IMR-90 (cell line): ENCODE measurements at regions not wholly inside any gene's neighbourhood (a gene's known extent, or its start where the extent isn't known, plus 50 kb on each side); places are given as distances from the start of the nearest gene placed in this dataset.

Source experiments
- ATAC-seq: fragments of 200-7000 bp; cut with Tn5 transposase; 2 replicates; pipeline ENCODE4 v1.9.1; 2020; ENCODE audit warnings: low read depth, mild to moderate bottlenecking, moderate library complexity
- BruUV-seq: library from RNA; stranded (reverse); fragments of 400-500 nt; replicated peaks from 2 replicates; lab custom pipeline; 2021; lab: Mats Ljungman, UMichigan
- CTCF ChIA-PET: fragments of 300-600 bp; formaldehyde crosslinking; extraction: SDS; loops from one replicate; lab custom pipeline; 2021; ENCODE audit warnings: antibody characterized with exemption; lab: Yijun Ruan, JAX
- POLR2A ChIA-PET: fragments of 300-600 bp; sonication (Branson Sonifier 250); formaldehyde crosslinking; loops from one replicate; lab custom pipeline; 2022; ENCODE audit warnings: antibody characterized with exemption; ENCODE audit not compliant: unreplicated experiment; lab: Charles Lee
- DNase-seq: peaks from one replicate; pipeline ENCODE4 v3.0.0; 2013
- H2AFZ ChIP-seq: replicated peaks from 2 replicates; pipeline ENCODE3; 2013; ENCODE audit warnings: low read length, mild to moderate bottlenecking; ENCODE audit not compliant: poor library complexity
- H2AK5ac ChIP-seq: 2 replicates; pipeline ENCODE4 v1.6.1; 2013; ENCODE audit warnings: low read depth, low read length, inconsistent platforms
- H2AK9ac ChIP-seq: replicated peaks from 2 replicates; pipeline ENCODE3; 2013; ENCODE audit warnings: mild to moderate bottlenecking, low read depth, low read length, moderate library complexity; ENCODE audit not compliant: poor library complexity
- H2BK120ac ChIP-seq: 2 replicates; pipeline ENCODE4 v1.6.1; 2013; ENCODE audit warnings: low read depth, low read length, inconsistent platforms
- H2BK15ac ChIP-seq: 3 replicates; pipeline ENCODE4 v1.6.1; 2013; ENCODE audit warnings: low read depth, low read length, inconsistent platforms
- H2BK20ac ChIP-seq: 2 replicates; pipeline ENCODE4 v1.6.1; 2013; ENCODE audit warnings: low read depth, mild to moderate bottlenecking, inconsistent platforms, low read length, moderate library complexity
- H2BK5ac ChIP-seq: 2 replicates; pipeline ENCODE4 v1.6.1; 2013; ENCODE audit warnings: mild to moderate bottlenecking, low read depth, low read length, inconsistent platforms; ENCODE audit not compliant: poor library complexity, severe bottlenecking
- H3K14ac ChIP-seq: replicated peaks from 2 replicates; pipeline ENCODE4 v1.6.1; 2013; ENCODE audit warnings: low read depth, low read length, inconsistent platforms
- H3K18ac ChIP-seq: 2 replicates; pipeline ENCODE4 v1.6.1; 2013; ENCODE audit warnings: low read depth, low read length, control low read depth
- H3K23ac ChIP-seq: 2 replicates; pipeline ENCODE4 v1.6.1; 2013; ENCODE audit warnings: low read depth, low read length, inconsistent platforms
- H3K27ac ChIP-seq: 2 replicates; pipeline ENCODE4 v1.5.1; 2013; ENCODE audit warnings: mild to moderate bottlenecking, control low read depth, low read length; ENCODE audit not compliant: insufficient read depth
- H3K27me3 ChIP-seq: 2 replicates; pipeline ENCODE4 v1.6.1; 2013; ENCODE audit warnings: low read length; ENCODE audit not compliant: control insufficient read depth, insufficient read depth
- H3K36me3 ChIP-seq: 2 replicates; pipeline ENCODE4 v1.6.1; 2013; ENCODE audit warnings: low read length, mixed read lengths; ENCODE audit not compliant: control insufficient read depth, insufficient read depth
- H3K4ac ChIP-seq: 2 replicates; pipeline ENCODE4 v1.6.1; 2013; ENCODE audit warnings: low read depth, low read length, inconsistent platforms
- H3K4me1 ChIP-seq: 2 replicates; pipeline ENCODE4 v1.6.1; 2013; ENCODE audit warnings: low read length, mixed read lengths; ENCODE audit not compliant: control insufficient read depth, insufficient read depth
- H3K4me2 ChIP-seq: 2 replicates; pipeline ENCODE4 v1.6.1; 2013; ENCODE audit warnings: low read depth, mild to moderate bottlenecking, control low read depth, low read length, moderate library complexity
- H3K4me3 ChIP-seq: 2 replicates; pipeline ENCODE4 v1.5.1; 2013; ENCODE audit warnings: low read depth, mild to moderate bottlenecking, control low read depth, low read length, moderate library complexity; ENCODE audit not compliant: insufficient read depth
- H3K56ac ChIP-seq: 2 replicates; pipeline ENCODE4 v1.6.1; 2013; ENCODE audit warnings: low read length, inconsistent platforms; ENCODE audit not compliant: insufficient read depth; ENCODE audit errors: extremely low read depth
- H3K79me1 ChIP-seq, 2 experiments: 2 replicates each; pipeline ENCODE4 v1.6.1; 2013; ENCODE audit warnings: low read length in 2 of 2, inconsistent platforms in 1 of 2, low read depth in 1 of 2
- H3K9ac ChIP-seq: 2 replicates; pipeline ENCODE4 v1.6.1; 2013; ENCODE audit warnings: low read depth, low read length, control low read depth
- H3K9me1 ChIP-seq: 2 replicates; pipeline ENCODE4 v1.6.1; 2013; ENCODE audit warnings: low read length, inconsistent platforms; ENCODE audit not compliant: insufficient read depth
- H3K9me3 ChIP-seq: 2 replicates; pipeline ENCODE4 v1.6.1; 2013; ENCODE audit warnings: low read length; ENCODE audit not compliant: control insufficient read depth, insufficient read depth
- H4K20me1 ChIP-seq: 2 replicates; pipeline ENCODE4 v1.6.1; 2013; ENCODE audit warnings: low read length, inconsistent platforms; ENCODE audit not compliant: insufficient read depth
- H4K5ac ChIP-seq: 2 replicates; pipeline ENCODE4 v1.6.1; 2013; ENCODE audit warnings: mild to moderate bottlenecking, low read depth, low read length, control low read depth
- H4K8ac ChIP-seq, 2 experiments: 2 replicates each; pipeline ENCODE4 v1.6.1; 2013; ENCODE audit warnings: low read depth in 2 of 2, low read length in 2 of 2, control low read depth in 1 of 2, inconsistent platforms in 1 of 2
- H4K91ac ChIP-seq: 2 replicates; pipeline ENCODE4 v1.6.1; 2013; ENCODE audit warnings: low read depth, low read length, inconsistent platforms; ENCODE audit not compliant: insufficient read depth
- BHLHE40 ChIP-seq: fragments of 150-350 bp; IDR thresholded peaks from 2 replicates; pipeline ENCODE4 v1.6.1; 2016; ENCODE audit warnings: mild to moderate bottlenecking, low read depth, low read length
- CHD1 ChIP-seq: IDR thresholded peaks from 2 replicates; pipeline ENCODE4 v1.6.1; 2012; ENCODE audit warnings: low read depth, low read length, improper control_type of control experiment
- ELK1 ChIP-seq: fragments of 150-350 bp; IDR thresholded peaks from 2 replicates; pipeline ENCODE4 v1.6.1; 2016; ENCODE audit warnings: low read depth, mild to moderate bottlenecking, low read length, moderate library complexity, borderline replicate concordance
- MAFK ChIP-seq: IDR thresholded peaks from 2 replicates; pipeline ENCODE4 v1.6.1; 2012; ENCODE audit warnings: low read depth, low read length, improper control_type of control experiment
- MAZ ChIP-seq: IDR thresholded peaks from 2 replicates; pipeline ENCODE4 v1.6.1; 2012; ENCODE audit warnings: low read depth, mild to moderate bottlenecking, low read length, improper control_type of control experiment, moderate library complexity, borderline replicate concordance
- NFE2L2 ChIP-seq: fragments of 150-350 bp; IDR thresholded peaks from 2 replicates; pipeline ENCODE4 v1.6.1; 2016; ENCODE audit warnings: low read depth, mild to moderate bottlenecking, low read length
- POLR2A ChIP-seq: IDR thresholded peaks from 2 replicates; pipeline ENCODE4 v1.6.1; 2012; ENCODE audit warnings: mild to moderate bottlenecking, low read depth, low read length
- RAD21 ChIP-seq: IDR thresholded peaks from 2 replicates; pipeline ENCODE4 v1.6.1; 2012; ENCODE audit warnings: low read length, improper control_type of control experiment
- RCOR1 ChIP-seq: IDR thresholded peaks from 2 replicates; pipeline ENCODE4 v1.6.1; 2012; ENCODE audit warnings: mild to moderate bottlenecking, low read length, improper control_type of control experiment; ENCODE audit not compliant: insufficient replicate concordance
- RFX5 ChIP-seq: IDR thresholded peaks from 2 replicates; pipeline ENCODE4 v1.8.0; 2012; ENCODE audit warnings: low read depth, mild to moderate bottlenecking, low read length, moderate library complexity
- SMC3 ChIP-seq: fragments of 150-350 bp; IDR thresholded peaks from 2 replicates; pipeline ENCODE4 v1.6.1; 2016; ENCODE audit warnings: low read depth, mild to moderate bottlenecking, antibody characterized with exemption, low read length, moderate library complexity
- USF2 ChIP-seq: fragments of 150-350 bp; IDR thresholded peaks from 2 replicates; pipeline ENCODE4 v1.6.1; 2017; ENCODE audit warnings: mild to moderate bottlenecking, antibody characterized with exemption, low read length, low read depth
- WGBS, 2 experiments: methylation state at CpG; one replicate each; pipeline versions ENCODE4 v1.1.5 to v1.1.7; 2013; ENCODE audit warnings: missing lambda C conversion rate in 2 of 2; ENCODE audit not compliant: insufficient read length in 1 of 2; ENCODE audit errors: extremely low coverage in 2 of 2; 5-methylcytosine and 5-hydroxymethylcytosine counted together
- dilution Hi-C: fragments of 300-500 bp; cut with HindIII; formaldehyde crosslinking; loops from one replicate; pipeline ENCODE4 v1.14.3; 2018; ENCODE audit warnings: low sequenced_read_pairs; ENCODE audit not compliant: unreplicated experiment
- in situ Hi-C: fragments of 300-500 bp; cut with MboI; formaldehyde crosslinking; loops from 3 replicates; pipeline ENCODE4 v1.14.3; 2019; ENCODE audit warnings: low sequenced_read_pairs, inconsistent platforms, mixed read lengths
- intact Hi-C: fragments of 100-400 bp; cut with micrococcal nuclease; formaldehyde crosslinking; loops from 2 replicates; pipeline ENCODE4 v1.10.0; 2022

- Histone ChIP-seq H4K91ac (no peak overlapping the region), H4K8ac (no peak overlapping the region), H2AK5ac (no peak overlapping the region), H4K5ac (no peak overlapping the region), H3K27ac (no peak overlapping the region), H3K9ac (no peak overlapping the region), H3K23ac (no peak overlapping the region), H3K79me1 (no peaks in the 10 kb centered on the region), H3K14ac (no peak overlapping the region), H3K4me3 (no peak overlapping the region), H3K36me3 (no peaks in the 10 kb centered on the region), H3K4ac (no peak overlapping the region), H3K4me2 (no peak overlapping the region), H2BK5ac (no peak overlapping the region), H3K56ac (no peak overlapping the region), H2AFZ (no peak overlapping the region), H3K9me3 (peaks cover 3% of the 10 kb centered on the region; the same call in 1 of the 2 replicates), H2BK120ac (no peak overlapping the region), H3K27me3 (no peaks in the 10 kb centered on the region), H3K18ac (no peak overlapping the region), H4K20me1 (no peaks in the 10 kb centered on the region), H3K4me1 (no peaks in the 10 kb centered on the region), H3K9me1 (no peaks in the 10 kb centered on the region), H2AK9ac (no peak overlapping the region), H2BK20ac (no peak overlapping the region), H2BK15ac (no peak overlapping the region)
- DNase-seq: no peak
- TF ChIP-seq ELK1 (no peak), BHLHE40 (no peak), NFE2L2 (no peak), MAZ (no peak), CHD1 (no peak), USF2 (no peak), RFX5 (no peak), SMC3 (no peak), RCOR1 (no peak), POLR2A (no peak), MAFK (no peak), RAD21 (no peak)
- ChIA-PET CTCF (no interaction called here), POLR2A (no interaction called here)
- no TSS peak for BruUV-seq
- no peak for ATAC-seq
- in situ Hi-C loops: no loop called here
- intact Hi-C loops: no loop called here
- no CpG with 5 or more reads among the region's 2 CpGs for WGBS, 2 experiments
- dilution Hi-C loops: no loop called here
Measured at GRCh38 chr7:126150278-126150958, 1102.3 kb downstream of the GRM8 start.
